ENCODE measurements at regions not wholly inside any gene's neighbourhood (a gene's known extent, or its start where the extent isn't known, plus 50 kb on each side); places are given as distances from the start of the nearest gene placed in this dataset.

DNA sequence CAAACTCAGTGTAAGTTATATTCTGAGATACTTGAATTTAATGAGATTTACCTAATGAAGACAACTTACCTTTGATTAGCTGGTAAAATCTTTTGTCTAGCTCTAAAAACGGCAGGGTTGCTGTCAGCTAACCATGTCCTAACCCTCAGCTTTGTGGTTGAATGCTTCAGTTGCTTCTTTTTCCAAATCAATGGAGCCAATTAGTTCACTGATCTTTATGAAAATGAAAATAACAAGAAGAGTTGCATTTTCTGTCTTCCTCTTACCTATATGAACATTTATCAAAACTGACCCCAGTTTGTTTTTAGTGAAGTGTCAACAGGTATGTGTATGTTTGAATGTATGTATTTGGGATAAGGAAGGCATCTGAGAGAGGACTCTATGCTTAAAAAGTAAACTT is 253.1 kb upstream of the MTPN start:
- Mint-ChIP-seq H3K4me3 (no peak overlapping the region), H3K4me1 (ENCODE audit: low read depth) (no peaks in the 10 kb centered on the region), H3K27me3 (ENCODE audit: low read depth) (no peaks in the 10 kb centered on the region), H3K36me3 (ENCODE audit: insufficient read depth) (no peaks in the 10 kb centered on the region), H3K9me3 (peaks cover 35% of the 10 kb centered on the region)
- DNase-seq, result no peak
- no peak for ATAC-seq

GRCh38 chr7:136229790-136230189 is 252.6 kb upstream of the MTPN start:
- H3K36me3 Mint-ChIP-seq (ENCODE audit: insufficient read depth), result no peaks in the 10 kb centered on the region
- no peak overlapping the region for H3K4me3 Mint-ChIP-seq
- H3K27me3 Mint-ChIP-seq (ENCODE audit: low read depth), result no peaks in the 10 kb centered on the region
- no peaks in the 10 kb centered on the region for H3K4me1 Mint-ChIP-seq (ENCODE audit: low read depth)
- no peak for ATAC-seq
- peaks cover 33% of the 10 kb centered on the region for H3K9me3 Mint-ChIP-seq
- no peak for DNase-seq

DNA sequence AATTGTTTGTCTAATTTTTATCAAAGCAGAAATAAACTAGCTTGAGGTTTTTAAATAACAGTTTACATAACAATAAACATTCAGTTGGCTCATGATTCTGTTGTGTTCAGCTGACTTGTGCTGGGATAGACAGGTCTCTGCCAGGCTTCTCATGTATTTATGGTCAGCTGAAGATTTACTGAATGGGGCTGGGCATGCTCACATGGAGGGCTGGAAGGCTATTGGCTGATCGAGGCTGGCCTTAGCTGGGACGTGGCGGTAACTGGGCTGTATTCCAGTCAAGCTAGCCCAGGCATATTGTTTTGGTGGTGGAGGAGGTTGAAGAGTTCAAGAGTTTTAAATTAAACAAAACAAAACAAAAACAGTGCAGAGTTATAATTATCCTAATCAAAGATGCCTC is 251.0 kb upstream of the MTPN start:
- DNase-seq (no peak), ATAC-seq (no peak)
- H3K36me3 Mint-ChIP-seq (ENCODE audit: insufficient read depth), result no peaks in the 10 kb centered on the region
- no peak overlapping the region for H3K4me3 Mint-ChIP-seq
- no peaks in the 10 kb centered on the region for H3K4me1 Mint-ChIP-seq (ENCODE audit: low read depth)
- peaks cover 26% of the 10 kb centered on the region for H3K9me3 Mint-ChIP-seq
- H3K27me3 Mint-ChIP-seq (ENCODE audit: low read depth), result no peaks in the 10 kb centered on the region

DNA sequence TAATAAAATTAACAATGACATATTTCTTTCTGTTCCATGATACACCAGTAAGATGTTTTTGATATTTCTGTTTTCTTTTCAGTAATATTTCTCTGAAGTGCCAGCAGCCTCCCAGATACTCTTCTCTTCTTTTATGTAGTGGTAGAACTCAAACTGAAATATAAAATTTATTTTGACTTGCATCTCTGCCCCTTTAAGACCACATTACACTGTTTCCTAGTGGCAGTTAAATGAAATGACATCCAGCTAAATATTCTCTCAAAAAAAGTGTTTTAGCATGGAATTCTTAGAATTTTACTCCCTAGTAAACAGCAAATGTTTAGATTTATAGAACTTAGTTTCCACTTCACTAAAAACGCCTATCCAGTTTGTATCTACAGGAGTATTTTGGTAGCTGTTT is 237.2 kb upstream of the MTPN start:
- Mint-ChIP-seq H3K36me3 (ENCODE audit: insufficient read depth) (peaks cover 13% of the 10 kb centered on the region), H3K4me3 (no peak overlapping the region), H3K4me1 (ENCODE audit: low read depth) (no peaks in the 10 kb centered on the region), H3K9me3 (peaks cover 4% of the 10 kb centered on the region), H3K27me3 (ENCODE audit: low read depth) (no peaks in the 10 kb centered on the region)
- DNase-seq, result no peak
- no peak for ATAC-seq

- H3K36me3 Mint-ChIP-seq (ENCODE audit: insufficient read depth), result peaks cover 19% of the 10 kb centered on the region
- no peaks in the 10 kb centered on the region for H3K27me3 Mint-ChIP-seq (ENCODE audit: low read depth)
- H3K4me1 Mint-ChIP-seq (ENCODE audit: low read depth), result no peaks in the 10 kb centered on the region
- H3K4me3 Mint-ChIP-seq, result no peak overlapping the region
- ATAC-seq (no peak), DNase-seq (no peak)
- peaks cover 4% of the 10 kb centered on the region for H3K9me3 Mint-ChIP-seq
These were observed 235.9 kb upstream of the MTPN start for GRCh38 chr7:136213012-136213411.

GRCh38 chr7:136210664-136211063 is 233.5 kb upstream of the MTPN start:
- peaks cover 1% of the 10 kb centered on the region for H3K9me3 Mint-ChIP-seq
- no peak overlapping the region for H3K4me3 Mint-ChIP-seq
- no peak for ATAC-seq
- H3K4me1 Mint-ChIP-seq (ENCODE audit: low read depth), result no peaks in the 10 kb centered on the region
- H3K36me3 Mint-ChIP-seq (ENCODE audit: insufficient read depth), result peaks cover 23% of the 10 kb centered on the region
- no peaks in the 10 kb centered on the region for H3K27me3 Mint-ChIP-seq (ENCODE audit: low read depth)
- no peak for DNase-seq

GRCh38 chr7:136210079-136210478 is 232.9 kb upstream of the MTPN start:
- Mint-ChIP-seq H3K9me3 (no peaks in the 10 kb centered on the region), H3K36me3 (ENCODE audit: insufficient read depth) (peaks cover 21% of the 10 kb centered on the region), H3K4me3 (no peak overlapping the region)

GRCh38 chr7:136205956-136206355 is 228.8 kb upstream of the MTPN start:
- no peak for ATAC-seq
- H3K27me3 Mint-ChIP-seq (ENCODE audit: low read depth), result no peaks in the 10 kb centered on the region
- no peak for DNase-seq
- H3K4me3 Mint-ChIP-seq, result no peak overlapping the region
- H3K9me3 Mint-ChIP-seq, result no peaks in the 10 kb centered on the region
- H3K36me3 Mint-ChIP-seq (ENCODE audit: insufficient read depth), result peaks cover 22% of the 10 kb centered on the region
- H3K4me1 Mint-ChIP-seq (ENCODE audit: low read depth), result no peaks in the 10 kb centered on the region

More at GRCh38 chr7:136210079-136210478, 232.9 kb upstream of the MTPN start:
- H3K4me1 Mint-ChIP-seq (ENCODE audit: low read depth), result no peaks in the 10 kb centered on the region
- ATAC-seq (no peak), DNase-seq (no peak)
- no peaks in the 10 kb centered on the region for H3K27me3 Mint-ChIP-seq (ENCODE audit: low read depth)

DNA sequence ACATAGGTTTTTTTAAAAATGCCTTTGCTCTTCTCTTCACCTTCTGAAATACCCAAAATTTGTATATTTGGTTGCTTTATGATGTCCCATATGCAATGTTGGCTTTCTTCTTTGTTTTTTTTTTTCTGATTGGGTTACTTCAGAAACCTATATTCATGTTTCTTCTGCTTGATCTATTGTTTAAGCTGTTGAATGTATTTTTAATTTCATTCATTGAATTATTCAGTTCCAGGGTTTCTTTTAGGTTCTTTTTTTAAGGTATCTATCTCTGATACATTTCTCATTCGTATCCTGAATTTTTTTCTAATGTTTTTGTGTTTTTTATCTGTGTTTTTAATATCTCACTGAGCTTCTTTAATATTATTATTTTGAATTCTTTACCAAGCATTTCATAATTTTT is 221.0 kb upstream of the MTPN start:
- no peak for DNase-seq
- H3K9me3 Mint-ChIP-seq, result peaks cover 48% of the 10 kb centered on the region
- no peak for ATAC-seq
- H3K36me3 Mint-ChIP-seq (ENCODE audit: insufficient read depth), result peaks cover 11% of the 10 kb centered on the region
- no peaks in the 10 kb centered on the region for H3K4me1 Mint-ChIP-seq (ENCODE audit: low read depth)
- H3K27me3 Mint-ChIP-seq (ENCODE audit: low read depth), result no peaks in the 10 kb centered on the region
- H3K4me3 Mint-ChIP-seq, result no peak overlapping the region

- DNase-seq (no peak), ATAC-seq (no peak)
- Mint-ChIP-seq H3K27me3 (ENCODE audit: low read depth) (no peaks in the 10 kb centered on the region), H3K36me3 (ENCODE audit: insufficient read depth) (peaks cover 5% of the 10 kb centered on the region), H3K4me1 (ENCODE audit: low read depth) (no peaks in the 10 kb centered on the region), H3K4me3 (no peak overlapping the region), H3K9me3 (peaks cover 44% of the 10 kb centered on the region)
These were observed 217.7 kb upstream of the MTPN start for GRCh38 chr7:136194878-136195277.

DNA sequence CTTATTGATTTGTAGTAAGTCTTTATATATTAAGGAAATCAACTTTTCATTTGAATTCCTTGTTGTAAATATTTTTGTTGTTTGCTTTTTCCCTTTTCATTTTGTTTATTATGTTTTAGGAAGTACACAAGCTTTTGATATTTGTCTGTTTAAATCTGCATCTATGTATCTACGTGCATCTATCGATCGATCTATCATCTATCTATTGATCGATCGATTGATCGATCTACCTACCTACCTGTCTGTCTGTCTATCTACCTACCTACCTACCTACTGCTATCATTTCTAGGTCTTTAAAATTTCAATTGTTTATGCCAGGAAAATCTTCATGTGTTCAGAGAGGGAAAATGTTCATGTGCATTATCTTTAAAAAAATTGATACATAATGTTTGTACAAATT is 216.8 kb upstream of the MTPN start:
- ATAC-seq, result no peak
- DNase-seq, result no peak
- H3K36me3 Mint-ChIP-seq (ENCODE audit: insufficient read depth), result peaks cover 7% of the 10 kb centered on the region
- no peaks in the 10 kb centered on the region for H3K4me1 Mint-ChIP-seq (ENCODE audit: low read depth)
- H3K4me3 Mint-ChIP-seq, result no peak overlapping the region
- H3K27me3 Mint-ChIP-seq (ENCODE audit: low read depth), result no peaks in the 10 kb centered on the region
- peaks cover 35% of the 10 kb centered on the region for H3K9me3 Mint-ChIP-seq

DNA sequence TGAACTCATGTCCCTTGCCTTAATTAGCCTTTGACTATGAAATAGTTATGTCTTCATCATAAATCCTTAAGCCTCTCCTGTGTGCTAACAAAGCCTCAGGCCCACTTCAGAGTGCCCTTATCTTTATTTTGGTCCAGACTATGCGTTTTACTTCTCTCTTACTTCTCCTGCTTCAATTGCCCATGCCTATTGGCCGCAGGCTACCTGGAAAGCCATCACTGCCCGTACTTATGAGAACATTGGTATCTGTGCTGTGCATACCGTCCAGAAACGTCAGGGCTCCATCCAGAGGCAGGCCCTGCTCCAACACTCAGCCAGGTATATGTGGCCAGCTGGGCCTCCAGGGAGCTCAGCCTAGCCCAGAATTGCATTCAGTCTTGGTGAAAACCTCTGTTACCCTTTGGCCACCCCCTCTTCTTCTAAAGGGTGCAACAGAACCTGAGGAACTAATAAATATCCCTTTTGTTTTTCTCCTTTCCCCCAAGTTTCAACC is 212.4 kb upstream of the MTPN start:
- peaks cover 6% of the 10 kb centered on the region for H3K36me3 Mint-ChIP-seq (ENCODE audit: insufficient read depth)
- no peak for DNase-seq
- H3K9me3 Mint-ChIP-seq, result peaks cover 2% of the 10 kb centered on the region

GRCh38 chr7:136186281-136186680 is 209.1 kb upstream of the MTPN start:
- ATAC-seq (no peak), DNase-seq (no peak)
- no peaks in the 10 kb centered on the region for H3K4me1 Mint-ChIP-seq (ENCODE audit: low read depth)
- H3K4me3 Mint-ChIP-seq, result no peak overlapping the region
- no peaks in the 10 kb centered on the region for H3K27me3 Mint-ChIP-seq (ENCODE audit: low read depth)
- peaks cover 12% of the 10 kb centered on the region for H3K36me3 Mint-ChIP-seq (ENCODE audit: insufficient read depth)
- H3K9me3 Mint-ChIP-seq, result peaks cover 4% of the 10 kb centered on the region

More for the DNA sequence above, 212.4 kb upstream of the MTPN start:
- H3K27me3 Mint-ChIP-seq (ENCODE audit: low read depth), result no peaks in the 10 kb centered on the region
- ATAC-seq, result no peak
- no peak overlapping the region for H3K4me3 Mint-ChIP-seq
- H3K4me1 Mint-ChIP-seq (ENCODE audit: low read depth), result no peaks in the 10 kb centered on the region

GRCh38 chr7:136184719-136185118 is 207.6 kb upstream of the MTPN start:
- H3K27me3 Mint-ChIP-seq (ENCODE audit: low read depth), result no peaks in the 10 kb centered on the region
- H3K9me3 Mint-ChIP-seq, result peaks cover 4% of the 10 kb centered on the region
- no peak for ATAC-seq
- H3K4me1 Mint-ChIP-seq (ENCODE audit: low read depth), result no peaks in the 10 kb centered on the region
- no peak overlapping the region for H3K4me3 Mint-ChIP-seq
- peaks cover 16% of the 10 kb centered on the region for H3K36me3 Mint-ChIP-seq (ENCODE audit: insufficient read depth)
- no peak for DNase-seq

DNA sequence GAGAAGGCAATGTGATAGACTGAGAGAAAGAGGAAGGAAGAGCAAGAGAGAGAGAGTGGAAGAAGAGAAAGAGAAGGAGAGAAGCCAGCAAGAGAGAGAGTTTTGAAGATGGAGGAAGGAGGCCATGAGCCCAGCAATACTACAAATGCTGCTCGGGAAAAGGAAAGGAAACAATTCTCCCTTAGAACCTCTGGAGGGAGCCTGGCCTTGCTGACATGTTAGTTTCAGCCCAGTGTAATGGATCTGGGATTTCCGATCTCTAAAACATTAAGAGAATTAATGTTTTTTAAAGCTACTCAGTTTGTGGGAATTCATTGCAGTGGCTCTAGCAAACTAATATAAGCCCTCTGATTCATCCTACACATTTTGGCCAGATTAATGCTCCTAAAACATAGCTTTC is 206.8 kb upstream of the MTPN start:
- H3K4me3 Mint-ChIP-seq, result no peak overlapping the region
- ATAC-seq, result no peak
- H3K36me3 Mint-ChIP-seq (ENCODE audit: insufficient read depth), result peaks cover 15% of the 10 kb centered on the region

DNA sequence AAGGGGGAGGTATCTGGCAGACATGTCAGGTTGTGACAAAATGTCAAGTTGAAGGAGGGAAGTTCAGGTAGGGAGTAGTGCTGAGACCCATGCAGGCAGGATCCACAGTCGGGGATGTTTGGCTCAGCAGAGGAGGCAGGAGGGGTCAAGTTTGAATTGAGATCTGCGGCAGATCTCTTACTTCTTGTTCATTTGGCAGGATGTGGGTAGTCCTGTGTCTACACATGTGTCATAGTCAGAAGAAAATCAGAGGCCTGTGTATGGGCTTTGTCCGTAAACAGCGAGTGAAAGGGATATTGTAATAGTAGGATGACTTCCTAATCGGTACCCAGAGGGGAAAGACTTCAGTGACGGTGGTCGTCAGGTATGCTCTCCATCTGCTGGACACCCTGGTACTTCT is 203.8 kb upstream of the MTPN start:
- DNase-seq, result no peak
- no peak overlapping the region for H3K4me3 Mint-ChIP-seq
- peaks cover 10% of the 10 kb centered on the region for H3K36me3 Mint-ChIP-seq (ENCODE audit: insufficient read depth)
- peaks cover 4% of the 10 kb centered on the region for H3K4me1 Mint-ChIP-seq (ENCODE audit: low read depth)
- ATAC-seq, result no peak
- peaks cover 4% of the 10 kb centered on the region for H3K9me3 Mint-ChIP-seq
- H3K27me3 Mint-ChIP-seq (ENCODE audit: low read depth), result no peaks in the 10 kb centered on the region

More for the DNA sequence above, 206.8 kb upstream of the MTPN start:
- Mint-ChIP-seq H3K4me1 (ENCODE audit: low read depth) (peaks cover 4% of the 10 kb centered on the region), H3K27me3 (ENCODE audit: low read depth) (no peaks in the 10 kb centered on the region), H3K9me3 (peaks cover 4% of the 10 kb centered on the region)
- no peak for DNase-seq

Data from activated T-cell treated with anti-CD3 and anti-CD28 coated beads, Interleukin-2, amount 50 U/mL, for 4 hours (primary cell).